Omental fat pad (tissue), 3 donors: ENCODE measurements at regions not wholly inside any gene's neighbourhood (a gene's known extent, or its start where the extent isn't known, plus 50 kb on each side); places are given as distances from the start of the nearest gene placed in this dataset.

Experiments
- ATAC-seq: fragments of 150-250 bp; one replicate; pipeline ENCODE4 v1.9.1; 2016; ENCODE audit warnings: mild to moderate bottlenecking, moderate library complexity; ENCODE audit not compliant: low FRiP score
- DNase-seq: peaks from one replicate; pipeline ENCODE4 v3.0.0-alpha.2; 2019; ENCODE audit warnings: low spot score
- TF ChIP-seq, protein P1 (sequence below), 3 donors: fragments of 450-650 bp; IDR thresholded peaks; one replicate each; pipeline ENCODE4 v1.5.1; 2016 to 2017; ENCODE audit warnings: antibody characterized with exemption in 3 of 3, mild to moderate bottlenecking in 3 of 3, moderate library complexity in 2 of 3

DNA sequence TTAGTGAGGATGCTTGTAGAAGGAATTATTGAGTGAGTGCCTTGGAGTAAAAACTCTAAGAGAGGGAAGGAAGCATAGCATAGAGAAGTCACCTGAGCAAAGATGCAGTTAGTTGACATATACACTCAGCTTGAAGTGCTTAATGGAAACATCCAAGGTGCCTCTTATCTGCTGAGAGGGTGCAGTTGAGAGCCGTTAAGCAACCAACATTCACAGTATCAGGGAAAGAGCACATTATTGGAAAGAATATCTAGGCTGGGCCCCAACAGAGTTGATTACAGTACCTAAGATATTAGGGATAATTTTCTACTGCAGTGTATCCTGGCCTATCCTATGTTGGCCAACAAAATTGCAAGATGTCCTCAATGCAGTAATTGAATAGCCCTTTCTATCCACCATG, 302.0 kb downstream of the ETV1 start:
- TF ChIP-seq, protein P1, sequence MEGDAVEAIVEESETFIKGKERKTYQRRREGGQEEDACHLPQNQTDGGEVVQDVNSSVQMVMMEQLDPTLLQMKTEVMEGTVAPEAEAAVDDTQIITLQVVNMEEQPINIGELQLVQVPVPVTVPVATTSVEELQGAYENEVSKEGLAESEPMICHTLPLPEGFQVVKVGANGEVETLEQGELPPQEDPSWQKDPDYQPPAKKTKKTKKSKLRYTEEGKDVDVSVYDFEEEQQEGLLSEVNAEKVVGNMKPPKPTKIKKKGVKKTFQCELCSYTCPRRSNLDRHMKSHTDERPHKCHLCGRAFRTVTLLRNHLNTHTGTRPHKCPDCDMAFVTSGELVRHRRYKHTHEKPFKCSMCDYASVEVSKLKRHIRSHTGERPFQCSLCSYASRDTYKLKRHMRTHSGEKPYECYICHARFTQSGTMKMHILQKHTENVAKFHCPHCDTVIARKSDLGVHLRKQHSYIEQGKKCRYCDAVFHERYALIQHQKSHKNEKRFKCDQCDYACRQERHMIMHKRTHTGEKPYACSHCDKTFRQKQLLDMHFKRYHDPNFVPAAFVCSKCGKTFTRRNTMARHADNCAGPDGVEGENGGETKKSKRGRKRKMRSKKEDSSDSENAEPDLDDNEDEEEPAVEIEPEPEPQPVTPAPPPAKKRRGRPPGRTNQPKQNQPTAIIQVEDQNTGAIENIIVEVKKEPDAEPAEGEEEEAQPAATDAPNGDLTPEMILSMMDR (IDR thresholded peaks at IDR 0.05), result no peak
- DNase-seq (no peak), ATAC-seq (no peak)

DNA sequence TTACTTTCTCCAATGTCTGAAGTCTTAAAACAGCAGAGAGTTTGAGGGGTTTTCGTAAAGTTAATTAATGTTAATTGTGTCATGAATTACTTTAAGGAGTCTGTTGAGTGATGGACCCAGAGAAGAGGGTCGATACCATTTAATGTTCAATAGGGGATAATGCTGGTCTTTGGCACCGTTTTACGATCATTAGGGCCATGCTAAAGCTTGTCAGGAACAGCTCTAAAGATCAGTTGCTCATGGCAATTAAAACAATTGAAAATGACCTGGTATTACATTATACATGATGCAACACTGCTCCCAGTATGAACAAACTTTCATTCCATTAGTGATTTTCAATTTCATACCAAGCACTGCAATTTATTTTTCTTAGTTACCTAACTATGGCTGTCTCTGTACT, 296.9 kb downstream of the ETV1 start:
- DNase-seq (no peak), ATAC-seq (no peak)
- TF ChIP-seq, protein P1 (IDR thresholded peaks at IDR 0.05), result no peak

DNA sequence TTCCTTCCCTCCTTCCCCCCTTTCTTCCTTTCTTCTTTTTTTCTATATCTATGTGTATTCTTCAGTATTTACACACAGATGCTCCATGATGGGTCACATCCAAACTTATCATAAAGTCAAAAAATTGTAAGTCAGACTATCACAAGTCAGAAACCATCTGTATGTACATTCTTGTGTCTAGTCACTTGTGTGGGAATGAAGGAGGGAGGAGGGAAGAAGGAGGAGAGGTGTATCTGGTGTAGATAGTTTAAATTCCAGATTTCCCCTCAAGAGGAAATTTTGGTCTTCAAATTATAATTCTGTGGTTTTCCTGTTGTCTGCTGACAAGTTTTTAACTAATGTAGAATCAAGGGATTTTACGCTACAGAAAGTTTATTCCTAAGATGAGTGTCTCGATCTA, 287.2 kb downstream of the ETV1 start:
- DNase-seq, result no peak
- TF ChIP-seq, protein P1 (IDR thresholded peaks at IDR 0.05), result no peak
- ATAC-seq, result no peak

DNA sequence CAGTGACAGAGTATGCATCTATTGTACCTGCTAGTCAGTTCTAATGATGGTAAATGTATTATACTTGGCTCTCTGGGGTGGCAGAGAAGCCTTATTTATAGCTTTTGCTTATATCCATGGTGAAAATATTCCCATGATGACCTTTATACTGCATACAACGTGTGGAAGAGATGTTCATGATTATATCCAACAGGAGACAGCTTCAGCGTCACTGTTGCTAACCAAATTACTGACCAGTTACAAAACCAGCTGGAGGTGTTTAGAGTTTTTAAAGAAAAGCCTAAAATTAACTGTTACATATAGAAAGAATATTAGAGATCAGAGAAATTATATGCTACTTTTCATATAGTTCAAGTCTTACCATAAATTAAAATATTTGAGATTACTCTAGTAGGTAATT, 280.8 kb downstream of the ETV1 start:
- TF ChIP-seq, protein P1 (IDR thresholded peaks at IDR 0.05), result no peak
- ATAC-seq (no peak), DNase-seq (no peak)

DNA sequence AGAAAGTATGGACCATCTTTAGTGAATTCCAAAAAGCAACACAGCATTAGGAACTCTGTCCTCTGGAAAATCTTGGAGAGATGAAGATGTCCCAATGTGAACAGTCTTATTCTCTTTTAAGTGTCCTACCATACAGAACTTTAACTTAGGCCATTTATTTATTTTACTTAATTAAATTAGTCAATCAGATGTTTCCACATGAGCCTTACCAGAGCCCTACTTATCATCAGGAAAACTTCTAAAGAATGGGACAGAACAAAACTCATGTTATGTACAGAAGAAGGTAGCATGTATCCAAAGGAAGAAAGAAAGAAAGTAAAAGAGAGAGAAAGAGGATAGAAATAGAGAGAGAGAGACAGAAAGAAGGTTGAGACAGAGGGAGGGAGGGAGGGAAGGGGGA, 276.4 kb downstream of the ETV1 start:
- TF ChIP-seq, protein P1 (IDR thresholded peaks at IDR 0.05), result no peak
- ATAC-seq (no peak), DNase-seq (no peak)

DNA sequence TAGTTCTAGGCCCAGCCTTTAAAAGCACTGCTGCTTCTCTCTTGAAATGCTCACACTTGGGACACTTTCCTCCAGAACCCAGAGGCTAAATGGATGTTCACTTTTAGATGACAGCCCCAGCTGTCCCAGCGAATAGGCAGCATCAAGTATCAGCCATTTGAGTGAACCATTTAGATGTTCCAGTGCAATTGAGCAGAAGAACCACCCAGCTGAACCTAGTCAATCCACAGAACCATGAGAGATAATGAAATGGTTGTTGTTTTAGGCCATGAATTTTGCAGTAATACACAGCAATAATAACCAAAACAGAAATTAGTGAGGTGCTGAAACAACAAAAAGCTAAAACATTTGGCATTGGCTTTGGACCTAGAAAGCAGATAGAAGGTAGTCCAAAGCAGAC, 273.9 kb downstream of the ETV1 start:
- ATAC-seq, result no peak
- DNase-seq, result no peak
- TF ChIP-seq, protein P1 (IDR thresholded peaks at IDR 0.05), result no peak

DNA sequence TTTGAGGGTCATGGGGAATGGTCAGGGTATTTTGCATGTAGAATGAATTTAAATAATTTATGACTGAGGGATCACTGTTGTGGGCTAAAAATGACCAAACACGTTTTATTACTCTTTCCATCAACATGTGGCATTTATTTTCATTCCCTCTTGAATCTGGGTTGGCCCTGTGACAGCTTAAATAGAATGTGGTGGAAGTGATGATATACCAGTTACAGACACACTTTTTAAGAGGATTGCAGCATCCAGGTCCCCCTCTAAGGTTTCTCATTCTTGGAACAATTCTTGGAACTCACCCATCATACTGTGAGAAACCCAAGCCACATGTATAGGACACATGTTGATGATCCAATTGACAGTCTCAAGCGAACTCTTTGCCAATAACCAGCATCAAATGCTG, 272.4 kb downstream of the ETV1 start:
- TF ChIP-seq, protein P1 (IDR thresholded peaks at IDR 0.05), result no peak
- DNase-seq (no peak), ATAC-seq (no peak)
